ENCODE measurements at regions not wholly inside any gene's neighbourhood (a gene's known extent, or its start where the extent isn't known, plus 50 kb on each side); places are given as distances from the start of the nearest gene placed in this dataset.

GRCh38 chr7:26097837-26098668 lies 53.9 kb upstream of the NFE2L3 start:
- H3K4me3 ChIP-seq (ENCODE audit: low read depth, low read length) = no peak overlapping the region

GRCh38 chr7:26099236-26099635 lies 52.8 kb upstream of the NFE2L3 start:
- no peak overlapping the region for H3K4me3 ChIP-seq (ENCODE audit: low read depth, low read length)
- TF ChIP-seq CTCF (IDR thresholded peaks at IDR 0.05; ENCODE audit: insufficient read depth, low read length, missing control alignments) = no peak
- DNase-seq (ENCODE audit: low read depth, low spot score) = no peak
- ChIA-PET CTCF (interaction anchor here (1.3 kb wide), 1 partner anchor 8 kb away, joined by 3 read pairs; no protein-coding TSS in a partner anchor), POLR2A (no interaction called here)

More at GRCh38 chr7:26097837-26098668, 53.9 kb upstream of the NFE2L3 start:
- ChIA-PET POLR2A (no interaction called here), CTCF (interaction anchor here (0.8 to 0.9 kb wide), 2 partner anchors 94 to 267 kb away, joined by 3 to 4 read pairs; no protein-coding TSS in a partner anchor)
- no peak for DNase-seq (ENCODE audit: low read depth, low spot score)
- no peak for TF ChIP-seq CTCF (IDR thresholded peaks at IDR 0.05; ENCODE audit: insufficient read depth, low read length, missing control alignments)

- no peak overlapping the region for H3K4me3 ChIP-seq (ENCODE audit: low read depth, low read length)
- ChIA-PET CTCF (interaction anchor here (0.9 to 2.4 kb wide), 2 partner anchors 10 to 1079 kb away, joined by 3 to 11 read pairs; no protein-coding TSS in a partner anchor), POLR2A (no interaction called here)
- DNase-seq (ENCODE audit: low read depth, low spot score) = no peak
- no peak for TF ChIP-seq CTCF (IDR thresholded peaks at IDR 0.05; ENCODE audit: insufficient read depth, low read length, missing control alignments)
These were observed 51.3 kb upstream of the NFE2L3 start for GRCh38 chr7:26100406-26101339.

- no peak for TF ChIP-seq CTCF (IDR thresholded peaks at IDR 0.05; ENCODE audit: insufficient read depth, low read length, missing control alignments)
- H3K4me3 ChIP-seq (ENCODE audit: low read depth, low read length) = no peak overlapping the region
- ChIA-PET POLR2A (no interaction called here), CTCF (interaction anchor here (0.9 to 2.4 kb wide), 2 partner anchors 11 to 1078 kb away, joined by 3 to 11 read pairs; no protein-coding TSS in a partner anchor)
- DNase-seq (ENCODE audit: low read depth, low spot score) = no peak
These were observed 50.4 kb upstream of the NFE2L3 start for GRCh38 chr7:26101361-26102151.

GRCh38 chr7:26102176-26102575 lies 49.8 kb upstream of the NFE2L3 start:
- POLR2A ChIA-PET = no interaction called here
- H3K4me3 ChIP-seq (ENCODE audit: low read depth, low read length) = no peak overlapping the region
- TF ChIP-seq CTCF (IDR thresholded peaks at IDR 0.05; ENCODE audit: insufficient read depth, low read length, missing control alignments) = no peak
- CTCF ChIA-PET = interaction anchor here (0.7 to 2.4 kb wide), 2 partner anchors 9 to 11 kb away, joined by 3 to 11 read pairs; no protein-coding TSS in a partner anchor
- DNase-seq (ENCODE audit: low read depth, low spot score) = no peak

Data from AG04449 (cell line).